Subcutaneous abdominal adipose tissue (tissue), 5 donors: ENCODE measurements at regions not wholly inside any gene's neighbourhood (a gene's known extent, or its start where the extent isn't known, plus 50 kb on each side); places are given as distances from the start of the nearest gene placed in this dataset.
"Not testable (repeated sequence)": the region's sequence is repeated elsewhere in the genome, so short reads cannot be mapped to it uniquely, and the experiment has no call there.

Source experiments
- H3K27ac ChIP-seq: one replicate; pipeline ENCODE4 v1.7.0; 2013; ENCODE audit warnings: low read depth, mild to moderate bottlenecking, inconsistent platforms, low read length, moderate library complexity
- H3K27me3 ChIP-seq, 5 donors: one replicate each; pipeline ENCODE4 v1.7.0; 2013; ENCODE audit warnings: low read length in 5 of 5, inconsistent platforms in 1 of 5; ENCODE audit not compliant: control insufficient read depth in 5 of 5, insufficient read depth in 4 of 5
- H3K36me3 ChIP-seq, 5 donors: one replicate each; pipeline ENCODE4 v1.7.0; 2013; ENCODE audit warnings: low read length in 5 of 5; ENCODE audit not compliant: control insufficient read depth in 5 of 5, insufficient read depth in 5 of 5
- H3K4me1 ChIP-seq, 5 donors: one replicate each; pipeline ENCODE4 v1.7.0; 2013; ENCODE audit warnings: low read length in 5 of 5, mild to moderate bottlenecking in 3 of 5, moderate library complexity in 1 of 5; ENCODE audit not compliant: control insufficient read depth in 5 of 5, insufficient read depth in 5 of 5
- H3K4me3 ChIP-seq, 5 donors: one replicate each; pipeline ENCODE4 v1.7.0; 2013; ENCODE audit warnings: low read length in 5 of 5, low read depth in 1 of 5
- H3K9ac ChIP-seq, 5 donors: one replicate each; pipeline ENCODE4 v1.7.0; 2013; ENCODE audit warnings: low read length in 5 of 5, mild to moderate bottlenecking in 4 of 5, moderate library complexity in 3 of 5
- H3K9me3 ChIP-seq, 5 donors: one replicate each; pipeline ENCODE4 v1.7.0; 2013; ENCODE audit warnings: low read length in 5 of 5; ENCODE audit not compliant: control insufficient read depth in 5 of 5
- donor health status: healthy.
- donor health status: healthy.
- donor health status: healthy.
- donor health status: healthy.
- donor health status: healthy.

DNA sequence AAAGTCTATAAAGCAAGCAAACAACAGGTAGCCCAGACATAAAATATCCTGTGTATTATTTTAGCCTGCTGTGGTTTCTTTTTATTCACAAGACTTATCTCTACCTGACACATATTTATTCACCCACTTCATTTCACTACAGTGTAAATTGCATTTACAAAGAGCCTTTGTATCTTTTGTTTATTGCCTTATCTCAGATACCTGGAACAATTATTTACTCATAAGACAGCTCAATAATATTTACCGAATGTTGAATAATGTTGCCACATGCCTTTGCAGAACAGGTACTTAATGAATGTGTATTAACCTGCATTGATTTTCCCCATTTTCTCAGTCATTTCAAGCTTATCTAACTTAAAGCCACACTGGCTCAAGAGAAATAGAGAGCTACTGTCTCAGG is 603.6 kb downstream of the FBXO15 start:
- no peaks in the 10 kb centered on the region for H3K36me3 ChIP-seq

GRCh38 chr18:73535990-73536389 is 611.6 kb downstream of the FBXO15 start:
- H3K36me3 ChIP-seq = no peaks in the 10 kb centered on the region
- H3K9ac ChIP-seq = no peak overlapping the region
- no peaks in the 10 kb centered on the region for H3K27me3 ChIP-seq
- H3K9me3 ChIP-seq = no peaks in the 10 kb centered on the region
- no peak overlapping the region for H3K27ac ChIP-seq
- no peaks in the 10 kb centered on the region for H3K4me1 ChIP-seq
- H3K4me3 ChIP-seq = no peak overlapping the region

More for the DNA sequence above, 603.6 kb downstream of the FBXO15 start:
- H3K9me3 ChIP-seq = no peaks in the 10 kb centered on the region
- H3K27ac ChIP-seq = no peak overlapping the region
- H3K4me1 ChIP-seq = no peaks in the 10 kb centered on the region
- no peak overlapping the region for H3K9ac ChIP-seq
- H3K4me3 ChIP-seq = no peak overlapping the region
- H3K27me3 ChIP-seq = no peaks in the 10 kb centered on the region

DNA sequence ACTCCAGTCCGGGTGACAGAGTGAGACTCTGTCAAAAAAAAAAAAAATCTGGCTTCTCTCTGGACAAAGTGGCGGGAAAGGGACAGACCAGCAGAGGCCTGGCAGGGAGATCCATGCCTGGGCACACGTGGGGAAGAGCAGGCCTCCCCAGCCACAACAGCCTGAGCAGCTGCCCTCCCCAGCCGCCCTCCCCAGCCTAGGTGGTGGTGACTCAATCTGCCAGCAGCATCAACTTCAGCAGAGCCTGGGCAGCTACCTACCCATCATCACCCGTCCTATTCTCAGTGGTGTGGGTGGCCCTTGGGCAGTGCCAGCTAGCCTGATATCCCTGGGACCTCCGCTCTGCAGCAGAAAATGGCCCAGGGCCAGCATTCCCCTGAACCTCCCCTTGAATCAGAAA is 612.4 kb downstream of the FBXO15 start:
- no peaks in the 10 kb centered on the region for H3K4me1 ChIP-seq
- no peaks in the 10 kb centered on the region for H3K27me3 ChIP-seq
- no peak overlapping the region for H3K27ac ChIP-seq
- no peaks in the 10 kb centered on the region for H3K9me3 ChIP-seq
- H3K9ac ChIP-seq = no peak overlapping the region
- no peaks in the 10 kb centered on the region for H3K36me3 ChIP-seq
- H3K4me3 ChIP-seq = no peak overlapping the region

DNA sequence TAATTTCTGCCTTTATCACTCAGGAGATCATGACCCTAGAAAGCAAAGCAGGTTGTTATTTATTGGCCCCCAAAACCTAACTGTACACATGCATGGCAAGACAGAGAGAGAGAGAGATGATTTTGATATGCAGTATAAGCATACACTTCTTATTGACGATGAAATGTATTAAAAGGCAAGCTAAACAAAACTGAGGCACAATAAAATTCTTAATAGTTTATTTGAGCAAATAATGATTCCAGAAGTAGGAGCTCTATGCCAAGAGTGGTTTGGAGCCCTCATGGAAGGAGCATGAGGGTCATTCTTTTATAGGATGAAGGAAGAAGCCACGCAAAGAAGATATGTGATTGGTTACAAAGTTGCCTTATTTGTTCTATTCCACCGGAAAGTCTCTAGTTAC is 616.0 kb downstream of the FBXO15 start:
- no peak overlapping the region for H3K9ac ChIP-seq

GRCh38 chr18:73528066-73528465 is 619.6 kb downstream of the FBXO15 start:
- H3K4me3 ChIP-seq = no peak overlapping the region
- H3K4me1 ChIP-seq = no peaks in the 10 kb centered on the region
- no peaks in the 10 kb centered on the region for H3K36me3 ChIP-seq
- H3K27ac ChIP-seq = no peak overlapping the region
- no peaks in the 10 kb centered on the region for H3K27me3 ChIP-seq
- no peaks in the 10 kb centered on the region for H3K9me3 ChIP-seq
- no peak overlapping the region for H3K9ac ChIP-seq

More for the DNA sequence above, 616.0 kb downstream of the FBXO15 start:
- H3K27me3 ChIP-seq = no peaks in the 10 kb centered on the region
- no peak overlapping the region for H3K4me3 ChIP-seq
- H3K9me3 ChIP-seq = no peaks in the 10 kb centered on the region
- H3K36me3 ChIP-seq = no peaks in the 10 kb centered on the region
- H3K27ac ChIP-seq = no peak overlapping the region
- H3K4me1 ChIP-seq = no peaks in the 10 kb centered on the region

DNA sequence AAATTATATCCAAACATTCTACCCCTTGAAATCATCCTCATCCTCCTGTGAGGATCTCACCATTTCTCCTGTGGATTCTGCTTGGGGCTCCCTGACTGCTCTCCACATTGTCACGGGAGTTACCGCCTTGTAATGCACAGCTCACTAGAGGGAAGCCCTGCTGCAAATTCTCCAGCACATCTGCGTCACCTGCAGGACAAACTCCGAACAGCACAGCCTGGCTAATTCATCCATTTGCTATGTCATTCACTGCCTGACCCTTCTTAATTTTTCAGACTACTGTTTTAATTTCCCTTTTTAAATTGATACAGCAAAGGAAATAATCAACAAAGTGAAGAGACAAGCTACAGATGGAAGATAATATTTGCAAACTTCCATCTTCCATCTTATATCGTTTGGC is 627.4 kb downstream of the FBXO15 start:
- H3K4me1 ChIP-seq = no peaks in the 10 kb centered on the region
- no peak overlapping the region for H3K27ac ChIP-seq
- no peak overlapping the region for H3K9ac ChIP-seq
- no peaks in the 10 kb centered on the region for H3K36me3 ChIP-seq
- H3K27me3 ChIP-seq = no peaks in the 10 kb centered on the region
- H3K4me3 ChIP-seq = no peak overlapping the region
- no peaks in the 10 kb centered on the region for H3K9me3 ChIP-seq

GRCh38 chr18:73516056-73516455 is 631.6 kb downstream of the FBXO15 start:
- not testable (repeated sequence) for H3K4me1 ChIP-seq, H3K27ac ChIP-seq, H3K9me3 ChIP-seq, H3K27me3 ChIP-seq, H3K9ac ChIP-seq, H3K4me3 ChIP-seq, H3K36me3 ChIP-seq

DNA sequence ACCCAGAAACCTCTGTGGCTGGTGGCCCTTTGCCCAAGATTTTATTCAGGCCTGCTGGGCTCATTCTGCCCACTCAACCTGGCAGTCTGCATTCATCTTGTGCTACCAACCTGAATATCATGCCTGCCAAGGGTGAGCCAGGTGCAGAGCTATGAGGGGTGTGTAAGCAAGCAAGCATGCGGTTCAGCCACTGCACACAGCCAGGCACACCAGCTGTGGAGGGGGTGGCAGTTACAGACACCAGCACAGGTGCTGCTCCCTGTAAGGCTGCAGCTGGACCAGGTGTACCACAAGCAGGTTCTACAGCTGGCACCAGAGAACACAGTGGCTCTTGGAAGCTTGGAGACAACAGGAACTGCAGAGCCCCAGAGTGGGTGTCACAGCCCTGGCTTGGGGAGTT is 633.2 kb downstream of the FBXO15 start:
- no peak overlapping the region for H3K9ac ChIP-seq
- no peaks in the 10 kb centered on the region for H3K4me1 ChIP-seq
- no peaks in the 10 kb centered on the region for H3K36me3 ChIP-seq
- H3K9me3 ChIP-seq = peaks cover 0 to 6% (median 0%) of the 10 kb centered on the region in 5 donors
- no peaks in the 10 kb centered on the region for H3K27me3 ChIP-seq
- H3K4me3 ChIP-seq = no peak overlapping the region
- no peak overlapping the region for H3K27ac ChIP-seq

- Histone ChIP-seq H3K27ac (no peak overlapping the region), H3K27me3 (no peaks in the 10 kb centered on the region), H3K4me1 (no peaks in the 10 kb centered on the region), H3K4me3 (no peak overlapping the region), H3K9ac (no peak overlapping the region), H3K9me3 (peaks cover 0 to 6% (median 0%) of the 10 kb centered on the region in 5 donors), H3K36me3 (no peaks in the 10 kb centered on the region)
These were observed 635.7 kb downstream of the FBXO15 start for GRCh38 chr18:73511771-73512503.

GRCh38 chr18:73509460-73509859 is 638.2 kb downstream of the FBXO15 start:
- Histone ChIP-seq H3K9ac (no peak overlapping the region), H3K9me3 (peaks cover 0 to 5% (median 0%) of the 10 kb centered on the region in 5 donors), H3K36me3 (no peaks in the 10 kb centered on the region), H3K27me3 (no peaks in the 10 kb centered on the region), H3K4me1 (no peaks in the 10 kb centered on the region), H3K27ac (no peak overlapping the region), H3K4me3 (no peak overlapping the region)
